Sigmoid colon (tissue), 4 donors: ENCODE measurements at regions not wholly inside any gene's neighbourhood (a gene's known extent, or its start where the extent isn't known, plus 50 kb on each side); places are given as distances from the start of the nearest gene placed in this dataset.

Experiments
- CTCF ChIP-seq, 4 experiments: fragments of 450-650 bp in 3 of 4; fragments of 200-600 bp in 1 of 4; IDR thresholded peaks; one replicate each; pipeline ENCODE4 v1.5.1; 2016 to 2019; ENCODE audit warnings: antibody characterized with exemption in 4 of 4, mild to moderate bottlenecking in 3 of 4, moderate library complexity in 2 of 4
- EP300 ChIP-seq, 4 donors: sonication (generic); formaldehyde crosslinking; IDR thresholded peaks; one replicate each; pipeline ENCODE4 v1.6.1; 2017; ENCODE audit warnings: antibody characterized with exemption in 4 of 4
- POLR2A ChIP-seq, 2 donors: fragments of 450-650 bp; IDR thresholded peaks; one replicate each; pipeline ENCODE4 v1.6.1; 2016; ENCODE audit warnings: antibody characterized with exemption in 2 of 2, mild to moderate bottlenecking in 2 of 2, moderate library complexity in 2 of 2
- POLR2AphosphoS5 ChIP-seq, 4 donors: sonication (generic); formaldehyde crosslinking; IDR thresholded peaks; one replicate each; pipeline ENCODE4 v1.6.1; 2017; ENCODE audit warnings: antibody characterized with exemption in 4 of 4

- TF ChIP-seq POLR2A (IDR thresholded peaks at IDR 0.05) (no peak), CTCF (IDR thresholded peaks at IDR 0.05) (no peak), POLR2AphosphoS5 (IDR thresholded peaks at IDR 0.05) (no peak), EP300 (IDR thresholded peaks at IDR 0.05) (no peak)
Measured at GRCh38 chr3:194000712-194001111, 135.2 kb upstream of the HES1 start.
